Stimulated activated CD8-positive, alpha-beta memory T cell treated with anti-CD3 and anti-CD28 coated beads, Interleukin-15, amount 100 ng/mL, for 24 hours (primary cell): ENCODE measurements at regions not wholly inside any gene's neighbourhood (a gene's known extent, or its start where the extent isn't known, plus 50 kb on each side); places are given as distances from the start of the nearest gene placed in this dataset.
"Not testable (repeated sequence)": the region's sequence is repeated elsewhere in the genome, so short reads cannot be mapped to it uniquely, and the experiment has no call there.

Experiments
- DNase-seq: peaks from one replicate; pipeline ENCODE4 v3.0.0-alpha.2; 2020; ENCODE audit warnings: low read depth

DNA sequence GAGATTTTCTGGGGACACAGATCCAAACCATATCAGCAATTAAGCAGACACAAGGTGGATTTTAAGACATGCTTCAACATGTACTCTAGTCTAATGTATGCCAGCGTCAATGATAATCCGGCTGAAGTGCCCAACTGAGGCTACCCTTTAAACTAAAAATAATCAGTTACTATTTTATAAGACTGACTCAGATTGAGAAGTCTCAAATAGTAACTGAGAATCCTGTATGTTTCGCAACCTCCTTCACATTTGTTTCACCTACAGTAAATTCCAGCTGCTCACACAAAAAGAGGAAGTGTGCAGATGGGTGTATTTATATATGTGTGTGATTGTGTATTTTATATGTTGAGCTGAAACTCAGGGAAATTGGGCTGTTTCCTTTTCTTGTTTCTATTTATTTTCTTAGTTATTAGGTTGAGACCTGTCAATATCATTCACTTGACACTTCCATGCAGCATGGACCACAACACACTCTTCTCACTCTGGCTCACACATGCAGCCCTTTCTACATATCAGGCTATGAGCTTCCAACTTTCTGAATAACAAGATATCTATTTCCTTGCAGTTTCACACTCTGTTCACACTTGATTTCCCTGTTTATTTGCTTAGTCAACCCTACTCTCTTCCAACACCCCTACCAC lies 1224.9 kb upstream of the TMEM132C start:
- DNase-seq: no peak

DNA sequence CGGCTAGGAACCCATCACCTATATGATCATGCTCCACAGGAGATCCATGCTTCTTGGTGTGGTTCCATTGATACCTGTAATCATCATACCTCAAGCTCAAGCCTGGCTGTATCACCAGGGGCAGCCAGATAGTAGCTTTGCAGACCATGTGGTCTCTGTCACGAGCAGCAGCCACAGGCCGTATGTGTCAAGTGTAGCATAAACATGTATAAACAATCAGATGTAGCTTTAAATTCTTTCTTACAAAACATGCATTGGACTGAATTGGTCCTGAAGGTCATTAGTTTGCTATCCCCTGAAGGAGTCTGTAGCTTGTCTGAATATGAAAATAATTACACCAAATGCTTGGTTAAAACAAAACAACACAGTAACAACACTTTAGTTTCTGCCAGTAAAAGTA lies 1223.2 kb upstream of the TMEM132C start:
- DNase-seq: no peak

DNA sequence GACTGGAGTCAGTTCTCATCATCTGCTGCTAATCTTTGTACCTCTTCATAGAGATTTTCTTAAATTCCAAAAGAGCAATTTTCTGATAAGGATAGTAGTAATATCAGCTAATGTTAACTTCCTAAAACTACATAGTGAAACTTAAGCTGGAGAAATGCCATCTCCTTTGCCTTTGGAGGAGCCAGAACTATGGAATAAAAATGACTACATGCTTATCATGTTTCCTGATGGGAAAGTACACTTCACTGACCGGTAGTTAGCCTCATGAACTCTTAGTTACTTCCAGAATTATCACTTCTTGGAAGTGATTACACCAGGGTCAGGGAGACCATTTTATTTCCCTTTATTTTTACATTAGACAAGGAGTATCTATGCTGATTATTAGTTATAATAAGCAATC lies 1222.1 kb upstream of the TMEM132C start:
- DNase-seq: no peak

- no peak for DNase-seq
Measured at GRCh38 chr12:127046467-127046866, 1220.5 kb upstream of the TMEM132C start.

DNA sequence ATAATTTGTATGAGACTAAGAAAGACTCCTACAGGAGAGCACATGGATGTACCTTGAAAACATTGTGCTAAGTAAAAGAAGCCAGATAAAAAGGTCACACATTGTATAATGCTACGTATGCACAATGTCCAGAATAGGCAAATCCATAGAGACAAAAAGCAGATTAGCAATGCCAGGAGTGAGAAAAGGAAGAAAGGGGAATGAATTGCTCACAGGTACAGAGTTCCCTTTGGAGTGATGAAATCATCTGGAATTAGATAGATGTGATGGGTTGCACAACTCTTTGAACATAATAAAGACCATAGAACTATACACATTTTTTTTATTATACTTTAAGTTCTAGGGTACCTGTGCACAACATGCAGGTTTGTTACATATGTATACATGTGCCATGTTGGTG lies 1218.9 kb upstream of the TMEM132C start:
- no peak for DNase-seq

DNA sequence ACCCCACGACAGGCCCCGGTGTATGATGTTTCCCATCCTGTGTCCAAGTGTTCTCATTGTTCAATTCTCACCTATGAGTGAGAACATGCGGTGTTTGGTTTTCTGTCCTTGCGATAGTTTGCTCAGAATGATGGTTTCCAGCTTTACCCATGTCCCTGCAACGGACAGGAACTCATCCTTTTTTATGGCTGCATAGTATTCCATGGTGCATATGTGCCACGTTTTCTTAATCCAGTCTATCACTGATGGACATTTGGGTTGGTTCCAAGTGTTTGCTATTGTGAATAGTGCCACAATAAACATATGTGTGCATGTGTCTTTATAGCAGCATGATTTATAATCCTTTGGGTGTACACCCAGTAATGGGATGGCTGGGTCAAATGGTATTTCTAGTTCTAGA lies 1218.4 kb upstream of the TMEM132C start:
- not testable (repeated sequence) for DNase-seq

DNA sequence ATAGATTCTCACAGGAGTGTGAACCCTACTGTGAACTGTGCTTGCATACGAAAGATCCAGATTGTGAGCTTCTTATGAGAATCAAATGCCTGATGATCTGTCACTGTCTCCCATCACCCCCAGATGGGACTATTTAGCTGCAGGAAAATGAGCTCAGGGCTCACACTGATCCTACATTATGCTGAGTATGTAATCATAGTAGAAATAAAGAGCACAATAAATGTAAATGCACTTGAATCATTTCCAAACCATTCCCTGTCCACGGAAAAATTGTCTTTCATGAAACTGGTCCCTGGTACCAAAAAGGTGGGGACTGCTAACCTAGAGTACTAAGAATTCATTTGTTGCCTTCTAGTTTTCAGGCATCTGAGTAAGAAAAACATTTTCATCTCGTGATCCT lies 1215.8 kb upstream of the TMEM132C start:
- DNase-seq: no peak

GRCh38 chr12:127052511-127053232 lies 1214.3 kb upstream of the TMEM132C start:
- DNase-seq: no peak

DNA sequence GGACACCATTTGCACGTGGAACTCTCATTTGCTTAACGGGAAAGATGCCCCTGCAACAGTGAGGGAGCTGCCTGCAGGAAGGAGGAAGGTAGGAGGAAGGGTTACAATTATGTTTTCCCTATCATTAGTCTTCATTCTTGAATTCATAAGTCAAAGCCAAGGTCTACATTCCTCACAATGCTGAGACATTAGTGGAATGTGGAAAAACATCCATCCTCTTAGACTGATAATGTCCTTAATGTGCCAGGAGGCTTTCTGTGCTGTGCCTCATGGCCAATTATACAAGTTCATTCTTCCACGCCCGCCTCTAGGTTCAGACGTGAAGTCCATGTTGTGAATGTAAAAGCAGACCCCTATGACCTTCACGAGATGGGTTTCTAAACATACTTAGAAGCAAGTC lies 1212.4 kb upstream of the TMEM132C start:
- DNase-seq: no peak

- DNase-seq: no peak
Measured at GRCh38 chr12:127060310-127060847, 1206.6 kb upstream of the TMEM132C start.

DNA sequence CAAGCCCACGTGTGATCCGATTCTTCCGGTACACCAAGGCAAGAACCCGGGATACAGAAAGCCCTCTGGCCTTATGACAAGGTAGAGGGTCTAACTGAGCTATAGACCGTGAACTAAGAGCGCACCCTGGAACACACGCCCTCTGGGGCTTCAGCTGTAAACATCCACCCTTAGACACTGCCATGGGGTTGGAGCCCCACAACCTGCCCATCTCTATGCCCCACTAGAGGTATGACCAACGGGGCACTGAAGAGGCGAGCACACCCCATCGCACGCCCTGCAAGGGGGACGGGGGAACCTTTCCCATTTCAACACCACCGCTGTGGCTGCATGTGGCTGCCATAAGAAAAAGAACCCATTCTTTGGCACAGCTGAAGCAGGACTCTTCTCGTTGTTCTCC lies 1206.0 kb upstream of the TMEM132C start:
- DNase-seq: no peak

DNA sequence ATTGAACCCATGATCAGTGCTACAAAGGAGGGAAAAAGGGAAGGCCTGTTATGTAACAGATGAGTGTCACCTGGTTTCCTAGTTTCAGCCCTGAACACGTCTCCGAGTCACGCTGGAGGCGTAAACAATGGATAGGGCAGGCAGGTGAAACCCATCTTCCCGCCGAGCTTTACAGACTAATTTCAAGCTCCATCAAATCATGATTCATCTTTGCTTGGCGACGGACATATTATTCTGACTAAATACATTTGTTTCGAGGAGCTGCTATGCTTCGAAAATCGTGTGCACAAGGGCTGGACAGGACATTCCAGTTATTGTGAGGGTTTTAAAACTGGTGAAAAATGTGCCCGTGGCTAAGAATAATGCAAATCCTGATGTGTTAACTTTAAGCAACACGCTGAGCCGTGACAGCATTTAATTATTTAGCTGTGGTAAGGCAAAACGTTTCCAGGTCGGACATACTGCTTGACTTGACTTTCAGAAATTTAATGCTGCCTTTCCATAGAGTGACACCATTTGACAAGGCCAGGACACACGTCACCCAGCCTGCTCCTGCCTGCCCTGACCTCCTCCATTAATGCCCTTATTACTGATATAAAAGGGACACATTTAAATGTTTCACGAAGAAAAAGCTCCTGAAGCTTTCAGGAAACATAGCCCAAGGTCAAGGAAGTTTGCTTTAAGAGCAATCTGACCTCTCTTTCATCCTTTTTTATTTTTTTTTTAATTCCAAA lies 1203.5 kb upstream of the TMEM132C start:
- DNase-seq: no peak

GRCh38 chr12:127064207-127064606 lies 1202.8 kb upstream of the TMEM132C start:
- no peak for DNase-seq

- DNase-seq: no peak
Measured at GRCh38 chr12:127065595-127065994, 1201.4 kb upstream of the TMEM132C start.

DNA sequence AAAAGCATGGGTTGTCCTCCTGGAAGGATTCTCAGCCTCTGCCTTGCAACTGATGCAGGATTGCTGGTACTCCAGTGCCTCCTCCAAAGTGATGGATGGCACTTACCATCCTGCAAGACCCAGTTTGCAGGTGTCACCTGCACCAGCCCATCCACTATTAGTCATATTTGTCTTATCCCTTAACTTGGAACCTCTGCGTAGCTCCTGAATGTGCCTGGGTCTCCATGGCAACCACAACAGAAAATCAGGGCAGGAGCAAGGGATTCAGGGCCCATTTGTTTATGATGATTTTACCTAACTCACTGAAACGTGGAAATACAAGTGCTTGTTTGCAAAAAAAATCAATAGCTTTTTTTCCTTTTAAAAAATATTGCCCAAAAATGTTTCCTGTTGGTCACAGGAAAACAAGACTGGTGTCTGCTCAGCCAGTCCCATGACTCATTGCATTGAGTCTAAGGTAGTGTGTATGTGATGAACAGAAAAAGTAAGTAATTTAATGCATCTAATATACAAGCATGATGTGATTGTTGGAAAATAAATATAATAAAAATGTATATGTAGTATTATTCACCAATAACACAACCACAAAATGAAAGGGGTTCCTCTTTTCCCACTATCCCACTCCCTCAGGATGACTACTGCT lies 1196.3 kb upstream of the TMEM132C start:
- no peak for DNase-seq

DNA sequence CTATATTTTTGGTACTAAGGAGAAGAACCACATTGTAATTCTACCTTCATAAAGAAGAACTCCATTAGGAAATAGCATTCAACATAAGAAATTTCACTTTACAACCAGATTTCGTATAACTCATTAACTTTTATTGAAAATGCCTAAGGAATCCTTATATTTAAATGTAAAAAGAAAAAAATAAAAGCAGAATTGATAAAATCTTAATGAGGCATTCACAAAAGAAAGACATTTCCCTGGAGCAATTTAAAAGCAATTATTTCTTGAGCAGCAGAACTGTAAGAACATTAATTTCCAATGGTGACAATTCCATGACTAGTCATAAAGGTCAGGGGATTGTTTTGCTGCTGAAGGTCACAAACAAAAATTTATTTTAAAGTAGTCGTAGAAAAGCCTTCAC lies 1192.8 kb upstream of the TMEM132C start:
- DNase-seq: no peak

DNA sequence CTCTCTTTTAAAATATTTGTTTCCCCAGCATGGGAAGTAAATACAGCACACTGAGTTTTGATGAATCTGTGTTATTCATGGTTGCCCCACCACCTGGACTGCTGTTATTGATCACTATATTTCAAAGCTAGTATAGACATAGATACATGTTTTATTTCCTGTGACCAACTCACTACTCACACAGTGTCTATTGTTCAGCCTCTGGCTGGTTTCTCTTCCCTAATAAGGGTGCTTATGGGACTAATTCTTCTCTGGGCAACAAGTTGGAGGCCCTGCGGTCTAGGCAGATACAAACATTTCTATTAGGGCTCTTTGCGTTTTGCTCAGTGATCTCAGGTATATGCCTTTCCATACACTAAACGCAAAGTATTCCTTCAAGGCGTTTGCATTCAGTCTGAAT lies 1191.0 kb upstream of the TMEM132C start:
- DNase-seq: no peak

DNA sequence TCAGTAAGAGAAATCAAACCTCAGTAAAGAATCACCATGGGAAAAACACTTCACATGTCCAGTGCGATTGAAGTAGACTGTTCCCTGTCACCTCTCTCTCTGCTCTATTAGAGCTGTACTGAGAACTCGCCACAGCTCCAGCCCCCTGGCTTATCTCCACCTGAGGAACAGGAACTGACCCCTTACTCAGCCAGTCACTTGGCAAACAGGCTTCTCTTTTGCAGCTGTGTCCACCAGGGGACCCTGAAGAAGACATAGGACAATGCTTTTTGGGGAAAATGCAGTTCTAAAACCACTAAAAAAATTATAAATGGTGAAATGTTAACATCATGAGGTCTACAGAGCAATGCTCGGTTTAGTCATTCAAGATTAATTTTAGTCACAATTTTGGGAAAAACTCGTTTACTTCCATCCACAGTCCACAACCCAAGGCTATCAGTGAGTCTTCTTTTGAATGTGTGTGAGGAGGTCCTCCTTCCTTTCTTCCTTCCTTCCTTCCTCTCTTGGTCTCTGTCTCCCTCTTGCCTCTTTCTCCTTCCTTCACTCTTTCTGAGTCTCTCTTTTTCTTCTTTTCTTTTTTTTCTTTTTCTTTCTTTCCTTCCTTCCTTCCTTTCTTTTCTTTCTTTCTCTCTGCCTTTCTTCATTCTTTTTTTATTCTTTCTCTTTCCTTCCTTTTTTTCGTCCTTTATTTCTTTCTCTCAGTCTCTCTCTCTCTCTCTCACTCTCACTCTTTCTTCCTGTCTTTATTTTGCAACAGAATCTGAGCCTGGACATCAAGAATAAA lies 1189.5 kb upstream of the TMEM132C start:
- DNase-seq: no peak

- no peak for DNase-seq
Measured at GRCh38 chr12:127078577-127079350, 1188.2 kb upstream of the TMEM132C start.

DNA sequence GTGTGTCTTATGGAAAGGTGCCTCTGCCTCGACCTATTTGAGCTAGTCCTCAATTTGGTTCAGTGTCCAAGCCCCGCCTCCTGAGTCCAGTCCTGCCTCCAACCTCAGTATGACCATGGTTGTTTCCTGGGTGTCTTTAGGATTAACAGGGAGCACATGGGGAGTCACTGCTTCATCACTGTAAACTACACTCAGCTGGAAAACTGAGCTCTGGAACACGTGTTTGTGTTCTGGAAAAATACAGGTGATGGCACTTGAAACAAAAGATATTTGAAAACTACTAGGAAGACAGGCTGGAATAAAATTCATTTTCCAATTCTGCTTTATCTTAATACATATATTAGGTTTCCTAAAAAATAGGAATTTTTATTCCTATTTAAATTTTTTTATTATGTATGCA lies 1187.3 kb upstream of the TMEM132C start:
- no peak for DNase-seq

GRCh38 chr12:127081058-127081457 lies 1185.9 kb upstream of the TMEM132C start:
- DNase-seq: no peak
